GM21526 (cell line): ENCODE measurements at regions not wholly inside any gene's neighbourhood (a gene's known extent, or its start where the extent isn't known, plus 50 kb on each side); places are given as distances from the start of the nearest gene placed in this dataset.

Experiments
- ATAC-seq: cut with Tn5 transposase; IDR thresholded peaks from one replicate; pipeline ENCODE4 v1.9.1; 2021; ENCODE audit warnings: moderate library complexity; ENCODE audit not compliant: unreplicated experiment, low FRiP score

DNA sequence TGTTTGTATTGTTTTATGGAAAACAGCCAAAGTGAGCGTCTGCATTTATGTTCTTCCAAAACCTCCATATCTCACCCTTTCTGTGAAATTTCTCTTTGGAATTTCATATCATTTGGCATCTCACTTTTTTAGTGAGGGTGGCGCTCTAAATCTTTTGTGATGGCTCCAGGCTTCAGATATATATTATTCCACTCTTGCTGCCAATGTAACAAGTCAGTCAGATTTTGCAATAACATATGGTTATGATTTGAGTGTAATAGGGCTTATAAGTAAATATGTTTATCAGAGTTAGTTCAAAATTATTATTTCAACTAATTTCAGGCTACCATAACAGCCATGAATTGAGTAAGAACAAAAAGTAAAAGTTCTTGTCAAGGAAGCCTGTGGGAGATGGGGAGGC lies 314.7 kb downstream of the PDGFC start:
- ATAC-seq: no peak

DNA sequence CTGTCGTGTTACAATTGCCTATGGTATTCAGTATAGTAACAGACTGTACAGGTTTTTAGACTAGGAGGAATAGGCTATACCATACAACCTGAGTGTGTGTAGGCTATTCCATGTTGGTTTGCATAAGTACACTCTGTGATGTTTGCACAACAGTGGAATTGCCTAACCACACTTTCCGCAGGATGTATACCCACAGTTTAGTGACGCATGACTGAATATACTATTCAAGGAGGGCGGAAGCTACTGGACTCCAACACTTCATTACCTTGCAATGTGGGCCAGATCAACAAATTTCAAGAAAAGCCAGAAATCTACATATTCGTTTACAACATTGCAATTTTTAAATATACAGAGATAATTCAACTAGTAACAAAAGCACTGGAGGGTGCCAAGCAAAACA lies 317.2 kb downstream of the PDGFC start:
- ATAC-seq: no peak

GRCh38 chr4:156643826-156644225 lies 327.8 kb downstream of the PDGFC start:
- no peak for ATAC-seq

- ATAC-seq: no peak
These were observed 329.4 kb downstream of the PDGFC start for GRCh38 chr4:156642161-156642560.

DNA sequence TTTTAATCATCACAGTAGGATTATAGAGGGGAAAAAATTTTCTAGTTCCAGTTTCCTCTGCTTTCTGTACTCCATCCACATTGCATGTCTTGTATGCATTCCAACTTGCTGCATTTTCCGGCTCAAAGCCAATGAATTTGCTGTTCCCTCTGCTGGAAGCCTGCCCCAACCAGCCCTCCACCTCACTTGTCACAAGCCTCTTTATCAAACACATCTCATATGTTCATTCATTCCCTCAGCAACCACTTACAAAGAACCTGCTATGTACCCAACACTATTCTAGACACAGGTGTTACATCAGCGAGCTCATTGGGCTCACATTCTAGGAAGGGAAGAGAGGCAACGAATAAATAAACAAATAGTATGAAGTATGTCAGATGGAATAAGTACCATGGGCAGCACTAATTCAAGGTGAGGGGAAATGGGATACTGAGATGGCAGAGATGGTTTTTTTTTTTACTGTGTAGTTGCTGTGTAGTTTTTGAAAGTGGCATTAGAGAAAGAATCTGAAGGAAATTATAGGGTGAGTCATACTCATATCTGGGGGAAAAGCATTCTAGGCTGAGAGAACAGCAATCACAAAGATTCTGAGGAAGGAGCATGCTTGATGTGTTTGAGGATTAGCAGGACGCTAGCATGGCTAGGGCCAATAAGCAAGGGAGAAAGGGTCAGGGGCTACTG lies 332.5 kb downstream of the PDGFC start:
- ATAC-seq: no peak

DNA sequence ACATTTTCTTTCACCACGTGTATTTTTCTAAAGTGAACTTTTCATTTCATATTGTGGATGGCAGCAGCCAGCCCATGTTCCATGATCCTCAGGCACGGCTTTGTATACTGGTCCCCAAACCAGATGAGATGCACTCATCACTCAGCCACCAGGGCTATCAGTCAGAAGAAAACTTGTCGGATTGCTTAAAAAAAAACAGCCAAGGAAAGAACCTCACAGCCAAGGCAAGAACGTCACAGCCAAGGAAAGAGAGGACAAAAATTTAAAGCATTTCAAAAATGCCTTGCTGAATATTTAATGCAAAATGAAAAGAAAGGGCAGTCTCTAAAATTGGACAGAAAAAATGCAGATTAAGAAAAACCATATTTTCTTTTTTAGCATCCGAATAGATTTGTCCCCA lies 333.3 kb downstream of the PDGFC start:
- ATAC-seq: no peak

DNA sequence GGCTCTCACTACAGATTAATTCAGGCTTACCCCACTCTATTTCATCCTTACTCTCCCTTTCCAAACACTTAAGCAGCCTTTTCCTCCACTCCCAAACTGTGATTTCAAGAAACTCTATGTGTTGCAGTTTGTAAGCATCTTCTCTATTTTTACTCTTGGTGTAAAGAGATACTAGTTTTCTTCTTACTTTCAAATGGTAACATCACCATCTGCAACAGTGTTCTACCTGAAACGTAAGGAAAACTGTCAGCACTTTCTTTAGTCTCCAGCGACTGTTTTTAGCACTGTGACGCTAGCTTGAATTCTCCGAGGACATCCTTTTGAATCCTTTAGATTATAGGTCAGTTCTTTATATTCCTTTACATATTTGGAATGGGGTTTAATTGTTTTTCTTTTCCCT lies 335.2 kb downstream of the PDGFC start:
- no peak for ATAC-seq

DNA sequence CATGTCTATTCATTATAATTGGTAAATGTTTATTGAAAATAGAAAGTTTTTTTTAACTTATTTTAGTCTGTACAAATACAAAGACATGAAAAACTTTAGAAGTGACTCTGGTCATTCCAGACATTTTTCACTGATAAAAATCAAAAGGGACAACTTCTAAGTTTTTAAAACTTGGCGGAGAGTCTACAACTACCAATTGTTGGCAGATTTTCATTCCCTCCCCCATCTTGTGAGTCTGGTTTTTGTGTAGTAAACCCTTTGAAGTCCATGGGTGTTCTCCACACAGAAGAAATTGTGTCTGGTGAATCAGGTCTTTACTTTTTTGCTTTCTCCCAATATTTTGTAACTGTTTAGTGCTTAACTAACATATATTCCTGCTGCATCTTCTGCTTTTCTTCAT lies 336.5 kb downstream of the PDGFC start:
- no peak for ATAC-seq

DNA sequence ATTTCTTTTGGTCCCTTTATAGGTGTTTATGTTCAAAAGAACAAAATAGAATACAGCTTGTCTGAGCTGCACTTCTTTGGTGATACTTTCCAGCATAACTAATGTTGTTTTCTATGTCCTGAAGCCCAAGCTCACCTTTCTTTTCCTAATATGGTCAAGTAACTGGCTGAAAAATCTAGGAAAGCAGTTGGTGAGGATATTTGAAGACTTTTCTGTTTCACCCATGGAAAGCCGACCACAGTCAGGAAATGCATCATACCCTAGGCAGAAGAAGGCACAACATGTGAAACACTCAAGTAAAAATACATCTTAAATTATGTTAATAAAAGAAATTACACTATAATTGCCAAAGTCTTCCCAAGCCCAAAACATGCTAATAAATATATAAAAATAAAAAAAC lies 337.0 kb downstream of the PDGFC start:
- no peak for ATAC-seq

DNA sequence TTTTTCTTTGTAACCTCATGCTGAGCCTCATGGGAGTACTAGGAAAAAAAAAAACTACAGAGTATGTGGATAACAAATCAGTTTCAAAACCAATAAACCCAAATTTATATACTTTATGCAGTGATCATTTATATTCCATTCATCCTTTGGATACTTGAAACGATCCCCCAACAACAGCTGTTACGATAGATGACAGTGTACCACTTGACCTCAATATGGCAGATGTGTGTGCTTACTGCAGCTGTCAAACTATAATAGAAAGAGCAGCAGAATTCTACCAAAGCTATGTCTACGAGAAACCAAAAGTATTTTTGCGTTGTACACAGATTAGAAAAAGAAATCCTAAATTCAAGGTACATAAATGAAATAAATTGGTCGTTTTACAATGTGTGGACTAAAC lies 337.8 kb downstream of the PDGFC start:
- no peak for ATAC-seq

- ATAC-seq: no peak
These were observed 342.7 kb downstream of the PDGFC start for GRCh38 chr4:156628858-156629257.

DNA sequence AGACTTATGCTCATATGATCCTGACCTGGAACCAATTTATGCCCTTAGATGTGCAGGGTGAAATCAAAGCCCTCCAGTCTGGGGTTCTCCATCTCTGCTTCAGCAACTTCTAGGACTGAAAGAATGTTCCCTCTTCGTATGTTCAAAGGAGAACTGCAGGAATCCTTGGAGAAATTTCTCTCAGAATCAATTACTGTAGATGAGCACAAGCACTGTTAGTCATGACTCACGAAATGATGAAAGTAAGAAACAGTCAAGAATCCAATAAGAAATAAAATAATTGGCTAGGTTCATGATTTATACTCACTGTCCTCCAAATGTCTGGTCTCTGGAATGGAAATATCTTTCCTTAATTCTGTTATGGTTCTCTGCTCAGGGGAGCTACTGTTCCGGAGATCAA lies 348.2 kb downstream of the PDGFC start:
- no peak for ATAC-seq

DNA sequence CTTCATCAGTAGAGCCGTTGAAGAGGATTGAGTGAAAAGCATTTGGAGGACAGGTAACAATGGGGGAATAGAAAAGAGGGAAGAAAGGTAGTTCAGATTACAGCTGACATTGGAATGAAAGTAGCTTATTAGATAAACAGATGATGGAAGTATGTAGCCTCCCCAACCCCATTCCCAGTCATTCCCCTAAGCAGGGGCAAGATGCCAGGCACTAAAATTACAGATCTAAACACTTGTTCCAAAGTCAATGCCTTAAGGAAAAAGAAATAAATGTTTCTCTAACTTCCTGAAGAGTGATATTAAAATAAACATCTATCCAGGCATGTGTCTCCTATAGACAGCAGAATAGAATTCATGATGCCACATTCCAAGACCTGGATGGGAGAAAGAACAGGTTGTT lies 350.8 kb downstream of the PDGFC start:
- no peak for ATAC-seq

DNA sequence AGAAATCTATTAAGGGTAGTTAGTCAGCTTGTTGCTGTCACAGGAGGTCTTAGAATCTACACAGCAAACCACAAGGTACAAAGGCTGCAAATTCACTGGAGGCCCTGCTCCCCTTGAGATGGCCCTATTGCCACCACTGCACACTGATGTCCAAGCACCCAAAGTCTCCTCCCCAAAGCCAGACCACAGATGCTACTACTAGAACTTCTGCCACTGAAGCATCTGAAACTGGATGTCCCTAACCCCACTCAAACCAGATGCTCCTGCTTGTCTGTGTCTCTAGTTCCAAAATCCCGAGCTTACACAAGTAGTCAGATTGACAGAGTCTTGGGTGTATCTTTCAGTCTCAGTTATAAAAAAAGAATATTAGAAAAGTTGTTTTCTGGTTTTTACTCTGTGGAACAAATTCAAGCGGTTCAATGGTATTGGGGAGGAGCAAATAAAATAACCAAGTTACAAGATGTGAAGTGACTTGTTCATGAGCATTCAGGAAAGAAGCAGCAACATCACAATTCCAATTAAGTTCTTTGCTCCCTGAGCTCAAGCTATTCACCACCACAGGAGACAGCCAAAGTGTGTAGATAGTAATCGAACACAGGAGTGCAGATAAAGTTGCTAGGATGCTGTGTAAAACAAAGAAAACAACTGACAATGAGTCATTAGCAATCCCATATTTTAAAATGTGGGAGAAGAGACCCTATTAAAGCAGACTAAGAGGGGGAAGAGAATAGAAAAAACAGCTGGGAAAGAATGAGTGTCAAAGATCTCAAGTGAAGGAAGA lies 352.3 kb downstream of the PDGFC start:
- ATAC-seq: no peak

GRCh38 chr4:156615066-156615531 lies 356.5 kb downstream of the PDGFC start:
- no peak for ATAC-seq

DNA sequence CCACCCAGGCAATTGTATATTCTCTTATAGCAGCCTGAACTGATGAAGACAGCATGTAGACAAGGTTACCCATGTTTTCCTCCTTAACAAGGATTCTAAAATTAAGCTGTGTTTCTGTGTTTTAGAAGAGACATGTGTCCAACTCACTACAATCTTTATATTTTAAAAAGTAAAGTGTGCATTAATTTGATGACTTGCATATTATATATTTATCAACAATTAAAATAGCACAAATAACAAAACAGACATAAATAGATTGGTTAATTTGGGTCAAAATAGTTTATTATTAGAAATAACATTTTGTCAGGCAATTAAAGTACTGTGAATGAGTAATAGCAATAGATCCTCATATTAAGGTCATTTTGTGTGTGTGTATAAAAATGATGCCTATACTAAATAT lies 357.1 kb downstream of the PDGFC start:
- ATAC-seq: no peak

- no peak for ATAC-seq
These were observed 362.2 kb downstream of the PDGFC start for GRCh38 chr4:156609421-156609820.

DNA sequence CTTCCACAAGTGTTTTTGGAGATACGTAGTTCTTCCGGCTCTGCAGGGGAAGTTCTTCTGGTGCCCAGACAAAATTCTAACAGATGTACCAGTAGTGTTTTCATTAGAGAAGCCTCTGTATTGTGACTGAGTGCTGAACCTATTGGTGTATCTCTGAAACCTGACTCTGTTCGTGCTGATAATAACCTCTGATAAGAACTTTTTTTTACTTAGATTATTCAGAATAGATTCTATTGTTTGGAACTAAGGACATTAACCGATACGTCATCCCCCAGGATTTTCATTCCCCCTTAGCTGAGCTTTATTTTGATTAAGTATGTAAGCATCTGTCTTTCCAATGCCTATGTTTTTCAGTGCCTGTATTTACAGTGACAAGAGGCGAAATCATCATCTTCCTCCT lies 362.9 kb downstream of the PDGFC start:
- no peak for ATAC-seq

- no peak for ATAC-seq
These were observed 364.1 kb downstream of the PDGFC start for GRCh38 chr4:156607478-156607857.

- no peak for ATAC-seq
These were observed 364.8 kb downstream of the PDGFC start for GRCh38 chr4:156606554-156607477.

GRCh38 chr4:156598138-156598681 lies 373.4 kb downstream of the PDGFC start:
- ATAC-seq: no peak
